CD4-positive, alpha-beta T cell treated with Interleukin-15 for 1 hour (primary cell): ENCODE measurements at regions not wholly inside any gene's neighbourhood (a gene's known extent, or its start where the extent isn't known, plus 50 kb on each side); places are given as distances from the start of the nearest gene placed in this dataset.

ENCODE experiments used
- DNase-seq: peaks from one replicate; pipeline ENCODE4 v3.0.0-alpha.2; 2020

DNA sequence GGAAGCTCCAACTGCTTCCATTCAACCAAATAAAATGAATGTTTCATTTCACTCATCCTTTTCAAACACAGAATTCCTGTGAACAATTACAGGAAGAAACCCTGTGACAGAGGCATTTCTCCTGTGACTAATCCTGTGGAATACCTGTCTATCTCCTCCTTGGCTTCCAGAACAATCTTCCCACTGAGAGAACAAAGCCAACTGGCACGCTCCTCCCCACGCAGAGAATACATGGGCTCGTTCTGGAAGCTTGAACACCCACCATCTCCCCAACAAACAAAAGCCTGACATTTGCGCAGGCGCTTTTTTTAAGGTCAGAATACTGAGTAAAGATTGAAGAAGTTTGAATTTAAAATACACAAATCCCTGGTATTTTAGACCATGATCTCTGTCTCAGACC is 104.7 kb upstream of the SLC66A3 start:
- DNase-seq: no peak

DNA sequence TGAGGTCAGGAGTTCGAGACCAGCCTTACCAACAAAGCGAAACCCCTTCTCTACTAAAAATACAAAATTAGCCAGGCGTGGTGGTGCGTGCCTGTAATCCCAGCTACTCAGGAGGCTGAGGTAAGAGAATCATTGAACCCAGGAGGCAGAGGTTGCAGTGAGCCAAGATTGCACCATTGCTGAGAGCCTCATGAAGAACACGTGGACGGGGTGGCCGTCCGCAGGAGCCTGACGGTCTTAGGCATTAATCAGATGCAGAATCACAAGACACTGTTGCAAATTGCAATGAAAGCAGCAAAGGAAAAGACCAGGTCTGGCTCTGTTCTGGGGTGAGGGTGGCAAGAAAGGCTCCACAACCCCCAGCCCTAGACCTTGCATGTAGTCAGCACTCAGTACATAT is 104.0 kb upstream of the SLC66A3 start:
- no peak for DNase-seq

DNA sequence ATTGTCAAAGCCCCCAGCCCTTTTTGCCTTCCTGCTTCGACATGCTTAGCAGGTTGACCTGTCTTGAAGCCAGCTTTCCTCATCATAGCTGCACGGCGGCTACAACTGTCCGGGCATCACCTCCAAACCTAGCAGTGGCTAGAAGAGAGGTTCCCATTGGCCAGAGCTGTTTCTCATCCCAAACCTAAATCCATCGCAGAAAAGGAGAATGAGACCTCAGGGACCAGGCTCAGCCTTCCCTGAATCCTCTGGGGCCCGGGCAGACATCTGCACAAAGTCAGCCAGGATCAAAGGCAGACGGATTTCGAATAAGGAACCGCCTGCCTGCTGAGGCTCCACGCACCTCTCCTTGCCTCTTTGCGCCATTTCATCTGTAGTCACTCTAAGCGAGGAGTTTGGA is 101.7 kb upstream of the SLC66A3 start:
- DNase-seq: no peak

DNA sequence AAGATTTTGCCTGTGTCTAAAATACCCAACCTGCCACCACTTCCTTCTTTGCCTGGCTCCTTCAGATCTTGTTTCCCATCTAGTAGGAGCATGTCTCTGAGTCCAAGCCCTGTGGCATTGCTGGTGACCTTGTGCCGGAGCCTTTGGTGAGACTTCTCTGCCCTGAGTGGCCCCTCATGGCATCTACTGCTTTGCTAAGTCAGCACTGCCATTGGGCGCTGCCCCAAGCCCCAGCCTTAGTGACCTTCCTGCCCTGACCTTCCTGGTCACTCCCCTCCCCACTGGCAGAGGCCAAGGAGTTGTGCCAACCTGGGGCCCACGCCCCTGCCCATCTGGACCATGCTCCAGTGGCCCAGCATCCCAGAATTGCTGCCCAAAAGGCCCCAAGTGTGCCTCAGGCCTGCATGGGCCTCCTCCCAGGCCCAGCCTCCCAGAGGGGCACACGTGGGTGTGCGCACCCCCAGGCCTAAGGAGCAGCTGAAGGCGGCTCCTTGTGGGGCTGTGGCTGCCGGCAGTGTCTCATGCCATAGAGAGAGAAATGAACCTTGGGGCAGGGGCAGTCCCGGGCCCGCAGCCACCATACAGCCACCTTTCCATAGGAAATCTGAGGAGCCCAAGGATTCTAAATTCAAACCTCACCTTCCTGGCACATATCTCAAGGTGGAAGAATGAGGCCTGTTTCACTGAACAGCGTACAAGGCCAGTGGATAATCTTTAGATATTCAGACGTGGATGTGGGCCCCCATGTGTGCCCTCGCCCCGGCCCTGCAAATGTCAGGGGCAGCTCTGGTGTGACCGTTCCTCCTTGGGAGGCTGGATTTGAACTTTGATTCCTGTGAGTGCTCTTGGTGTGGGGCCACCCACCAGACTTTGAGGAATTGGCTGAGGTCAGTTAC is 100.2 kb upstream of the SLC66A3 start:
- no peak for DNase-seq

DNA sequence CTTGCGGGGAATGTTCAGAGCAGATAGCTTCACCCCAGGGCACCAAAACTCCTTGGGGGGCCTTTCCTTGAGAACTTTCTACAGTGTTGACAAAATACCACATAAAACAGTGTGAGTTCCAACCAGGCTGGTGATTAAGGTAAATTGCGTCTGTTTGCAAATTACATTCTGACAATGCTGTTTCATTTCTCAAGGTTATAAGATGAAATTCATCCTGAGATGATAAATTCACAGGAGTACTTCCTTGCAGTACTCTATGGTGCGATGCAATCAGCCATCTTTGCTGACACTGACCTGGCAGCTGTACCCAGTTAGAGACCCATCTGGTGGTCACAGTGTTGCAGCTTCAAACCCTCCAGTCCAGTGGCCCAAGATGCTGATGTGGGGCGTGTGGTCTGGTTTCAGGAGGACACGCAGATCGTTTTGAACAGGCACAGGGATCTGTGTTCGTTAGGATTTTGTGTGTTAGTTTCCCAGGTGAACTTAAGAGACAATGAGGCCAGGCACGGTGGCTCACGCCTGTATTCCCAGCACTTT is 99.5 kb upstream of the SLC66A3 start:
- no peak for DNase-seq

DNA sequence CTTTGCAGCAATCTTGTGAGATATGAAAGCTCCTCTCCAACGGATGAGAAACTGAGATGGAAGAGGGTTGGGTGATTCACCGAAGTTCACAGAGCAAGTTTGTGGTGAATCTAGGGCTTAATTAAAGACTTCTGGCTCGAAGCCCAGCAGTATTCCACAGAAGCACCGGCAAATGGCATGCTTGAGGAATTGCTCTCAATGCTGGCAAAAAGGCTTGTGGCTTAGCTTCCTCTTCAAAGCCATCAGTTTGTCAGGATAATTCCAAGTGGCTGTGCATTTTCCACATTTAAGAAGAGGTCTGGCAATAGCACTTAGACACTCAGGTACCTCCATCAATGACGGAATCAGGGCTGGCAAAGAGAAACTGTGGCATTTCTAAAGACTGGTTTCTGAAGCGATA is 98.7 kb upstream of the SLC66A3 start:
- no peak for DNase-seq

DNA sequence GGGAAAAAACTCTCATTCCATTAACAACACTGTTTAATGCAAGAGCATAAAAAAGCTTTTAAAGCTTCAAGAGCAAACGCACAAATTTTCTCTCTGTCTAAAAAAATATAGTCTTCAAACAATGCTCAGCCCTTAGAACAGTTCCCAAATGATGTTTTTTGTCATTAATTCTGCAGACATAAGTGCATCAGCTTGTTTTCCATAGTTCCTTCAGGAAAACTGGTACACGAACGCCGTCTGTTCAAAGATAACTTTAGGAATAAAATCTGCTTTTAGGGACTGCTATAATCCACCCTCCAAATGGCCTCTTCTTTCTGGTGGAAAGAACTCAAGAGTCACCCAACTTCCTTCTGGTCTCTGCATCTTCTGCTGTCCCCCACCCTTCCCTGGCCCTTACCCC is 98.2 kb upstream of the SLC66A3 start:
- DNase-seq: no peak

DNA sequence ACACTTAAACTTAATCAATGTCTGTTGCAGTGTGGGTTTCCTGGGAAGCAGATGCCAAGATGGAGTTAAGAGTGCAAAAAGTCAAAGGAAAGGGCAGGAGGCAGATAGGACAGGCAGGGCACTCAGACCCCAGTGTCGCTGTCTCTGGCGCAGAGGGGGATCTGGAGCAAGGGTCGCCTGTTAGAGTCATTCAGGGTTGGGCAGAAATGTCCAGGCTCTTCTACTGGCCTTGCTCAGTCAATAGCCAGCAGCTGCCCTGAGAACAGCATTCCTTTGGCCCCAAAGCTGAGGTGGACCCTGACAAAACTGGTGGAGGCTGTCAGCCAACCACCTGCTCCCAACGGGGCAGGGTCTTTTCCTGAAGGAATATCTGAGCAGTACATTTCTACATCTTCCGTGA is 97.1 kb upstream of the SLC66A3 start:
- DNase-seq: no peak

DNA sequence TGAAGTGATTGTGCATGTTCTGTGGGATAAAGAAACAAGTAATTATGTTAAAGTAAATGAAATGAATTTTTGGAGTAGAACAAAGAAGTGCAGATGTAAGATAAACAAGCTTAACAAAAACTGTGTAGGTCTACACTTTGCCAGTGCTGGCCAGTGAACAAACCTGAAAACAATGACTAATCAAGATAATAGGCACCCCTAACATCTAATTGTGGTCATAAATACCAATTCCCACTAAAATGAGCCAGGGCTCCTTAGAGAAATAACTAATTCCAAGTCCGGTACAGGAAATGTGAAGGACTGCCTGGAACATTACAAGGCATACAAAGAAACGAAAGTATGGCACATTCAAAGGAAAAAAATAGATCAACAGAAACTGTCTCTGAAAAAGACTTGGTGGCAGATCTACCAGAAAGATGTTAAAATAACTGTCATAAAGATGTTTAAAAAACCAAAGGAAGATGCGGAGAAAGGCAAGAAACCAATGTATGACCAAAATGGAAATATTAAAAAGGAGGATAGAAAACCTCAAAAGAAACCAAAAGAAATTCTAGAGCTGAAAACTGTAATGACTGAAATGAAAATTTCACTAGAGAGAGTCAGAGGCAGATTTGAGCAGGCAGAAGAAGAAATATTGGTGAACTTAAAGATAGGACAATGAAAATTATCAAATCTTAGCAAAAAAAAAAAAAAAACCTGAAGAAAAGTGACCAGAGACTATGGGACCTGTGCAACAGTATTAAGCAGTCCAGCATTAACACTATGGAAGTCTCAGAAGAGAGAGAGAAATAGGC is 94.7 kb upstream of the SLC66A3 start:
- no peak for DNase-seq

DNA sequence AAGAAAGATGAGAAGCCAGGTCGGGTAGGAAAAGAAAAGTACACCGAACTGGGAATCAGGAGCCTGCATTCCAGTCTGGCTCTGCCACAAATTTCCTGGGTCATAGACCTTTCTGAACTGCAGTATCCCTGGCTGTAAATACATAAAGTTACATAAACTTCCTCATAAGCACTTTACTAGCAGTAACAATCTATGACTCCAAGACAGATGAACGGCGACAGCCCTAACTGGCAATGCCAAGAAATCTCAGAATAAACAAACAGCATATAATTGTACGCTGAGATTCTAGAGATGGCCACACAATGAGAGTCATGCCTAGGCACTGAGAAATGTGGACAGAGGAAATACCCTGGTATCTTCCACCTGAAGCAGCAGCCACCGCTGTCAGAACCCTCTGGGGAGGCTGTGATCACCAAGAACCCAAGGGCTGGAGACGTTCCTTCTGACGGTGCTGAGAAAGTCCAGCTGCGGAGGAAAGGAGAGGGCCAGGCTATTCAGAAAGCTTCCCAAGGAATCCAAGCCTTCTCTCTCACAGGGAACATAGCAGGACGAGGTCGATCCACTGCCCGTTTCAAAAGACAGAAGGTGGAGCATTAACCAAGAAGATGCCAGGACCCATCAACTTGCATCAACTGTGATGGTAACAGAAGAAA is 89.3 kb upstream of the SLC66A3 start:
- no peak for DNase-seq

DNA sequence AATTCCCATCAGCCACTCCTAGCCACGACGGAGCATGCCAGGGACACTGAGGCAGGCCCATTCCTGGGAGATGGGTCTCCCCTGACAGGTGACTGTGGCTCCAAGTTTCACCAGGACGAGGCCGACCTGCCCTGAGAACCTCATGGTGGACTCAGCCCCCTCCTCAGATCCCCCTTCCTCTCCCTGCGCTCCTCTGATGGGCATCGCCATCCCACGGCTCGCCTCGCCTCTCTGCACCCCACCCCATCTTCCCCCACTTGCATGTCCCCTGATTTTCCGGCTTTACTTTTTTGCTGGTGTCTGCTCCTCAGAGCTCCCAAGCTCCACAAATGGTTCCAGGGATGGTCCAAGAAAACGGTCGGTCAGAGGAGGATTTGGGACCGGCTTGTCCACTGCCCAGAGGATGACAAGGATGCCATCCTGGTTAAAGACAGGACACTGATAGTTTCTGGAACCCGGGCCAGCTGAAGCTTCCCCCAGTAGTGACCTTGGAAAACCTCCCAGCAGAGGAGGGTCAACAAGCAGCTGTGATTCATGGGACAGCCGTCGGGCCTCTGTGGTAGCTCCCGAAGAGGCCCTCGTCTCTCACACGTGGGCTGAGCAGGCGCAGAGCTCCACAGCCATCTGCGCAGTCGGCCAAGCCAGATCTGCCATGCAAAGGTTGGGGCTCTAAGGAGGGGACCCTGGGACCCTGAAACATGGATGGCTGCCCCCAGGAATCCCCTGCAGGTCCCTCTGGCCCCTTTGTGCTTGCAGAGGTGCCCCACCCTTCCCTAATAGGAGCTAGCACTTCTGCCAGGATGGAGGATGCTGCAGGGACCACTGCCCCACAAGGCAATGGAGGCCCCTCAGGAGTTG is 87.8 kb upstream of the SLC66A3 start:
- no peak for DNase-seq

DNA sequence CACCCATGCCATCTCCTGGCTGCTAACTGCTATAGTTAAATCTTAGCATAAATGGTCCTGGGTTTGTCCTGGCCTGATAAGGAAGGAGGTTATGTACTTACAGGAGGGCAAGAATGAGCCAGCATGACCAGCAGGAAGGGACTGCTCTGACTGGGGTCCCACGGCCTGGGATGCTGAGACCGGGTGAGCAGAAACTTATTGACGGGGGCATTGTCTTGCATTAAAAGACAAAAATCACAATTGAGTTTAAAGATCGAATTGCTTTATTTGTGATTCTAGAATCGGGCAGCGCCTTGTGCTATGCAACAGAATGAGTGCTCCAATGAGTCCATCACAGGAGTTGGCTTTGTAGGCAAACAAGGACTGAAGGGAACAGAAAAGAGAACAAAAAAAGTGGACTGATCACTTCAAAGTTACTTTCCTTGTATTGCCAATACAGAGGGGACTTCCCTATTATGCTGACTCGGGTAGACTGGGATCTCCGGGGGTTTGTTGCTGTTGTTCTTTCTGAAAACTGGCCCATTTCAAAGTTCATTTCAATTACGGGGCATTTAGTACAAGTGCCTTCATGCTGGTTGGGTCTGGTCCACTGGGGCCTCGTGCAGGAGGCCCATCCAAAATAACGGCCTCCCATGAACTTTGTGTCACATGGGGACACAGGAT is 87.1 kb upstream of the SLC66A3 start:
- DNase-seq: no peak

DNA sequence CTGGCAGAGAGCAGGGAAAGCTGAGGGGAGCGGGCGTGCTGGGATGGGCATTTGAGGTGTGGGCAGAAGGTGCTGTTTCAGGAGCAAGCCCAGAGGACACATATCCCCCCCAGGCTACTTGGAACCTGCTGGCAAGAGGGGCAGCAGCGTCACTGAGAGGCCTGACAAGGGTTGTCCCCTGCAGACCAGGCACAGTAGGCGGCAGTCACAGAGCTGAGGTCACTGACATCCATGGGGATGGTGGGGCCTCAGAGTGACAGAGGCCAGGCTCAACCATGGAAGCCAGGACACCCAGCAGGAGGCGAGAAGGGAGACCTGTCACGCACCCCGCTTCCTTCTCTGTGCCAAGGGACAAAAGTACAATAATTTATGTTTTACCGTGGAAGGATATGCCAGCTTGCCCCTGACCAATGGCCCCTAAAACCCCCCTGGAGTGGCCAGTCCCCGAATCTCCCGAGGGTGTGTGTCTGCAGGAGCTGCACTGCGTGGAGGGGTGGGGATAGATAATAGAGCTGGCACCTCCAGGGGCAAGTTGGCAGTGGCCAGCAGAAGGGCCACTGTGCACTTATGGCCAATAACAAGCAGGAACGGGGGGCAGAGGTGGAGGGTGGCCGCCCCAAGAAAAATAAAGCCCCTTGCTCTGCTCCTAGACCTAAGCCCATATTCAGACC is 86.3 kb upstream of the SLC66A3 start:
- DNase-seq: no peak

DNA sequence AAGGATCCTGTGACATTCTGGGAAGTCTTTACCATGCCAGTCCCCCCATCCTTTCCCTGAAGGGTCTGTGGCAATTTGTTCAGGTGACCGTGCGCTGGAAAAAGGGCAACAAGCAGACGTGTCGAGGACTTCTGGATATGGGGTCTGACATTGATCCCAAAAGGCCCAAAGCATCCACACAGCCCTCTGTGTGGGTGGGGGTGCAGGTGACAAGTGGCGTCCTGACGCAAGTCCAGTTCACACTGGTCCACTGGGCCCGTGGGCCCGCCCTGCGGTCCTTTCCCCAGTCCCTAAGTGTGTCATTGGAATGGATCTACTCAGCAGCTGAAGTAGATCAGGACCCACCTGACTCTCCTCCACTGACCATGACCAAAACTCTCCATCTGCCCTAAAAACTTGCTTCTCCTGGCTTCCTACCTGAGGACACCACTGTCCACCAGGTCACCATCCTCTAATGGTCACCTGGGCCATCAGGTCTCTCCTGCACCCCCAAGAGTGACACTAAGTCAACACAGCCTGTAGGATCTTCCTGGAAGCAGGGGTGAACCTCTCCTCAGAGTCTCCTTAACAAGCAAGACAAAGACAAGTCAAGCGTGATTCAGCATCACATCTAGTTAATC is 85.6 kb upstream of the SLC66A3 start:
- DNase-seq: no peak

DNA sequence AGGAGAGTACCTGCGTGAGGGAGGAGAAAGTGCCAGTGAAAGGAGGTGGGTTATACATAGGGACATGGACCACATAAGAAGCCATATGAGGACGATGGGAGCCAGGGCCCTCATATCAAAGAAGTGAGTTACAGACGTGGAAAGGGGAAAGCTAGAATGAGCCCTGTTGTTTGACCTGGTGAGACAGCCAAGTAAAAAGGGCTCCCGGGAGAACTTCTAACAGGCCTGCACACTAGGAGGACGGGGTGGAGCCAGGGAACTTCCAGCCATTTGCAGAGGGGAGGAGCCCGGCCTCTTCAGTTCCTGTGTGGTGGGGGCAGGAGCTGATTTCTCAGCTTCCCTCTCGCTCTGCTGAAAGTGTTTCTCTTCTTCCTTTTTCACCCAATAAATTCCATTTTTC is 84.1 kb upstream of the SLC66A3 start:
- DNase-seq: no peak

DNA sequence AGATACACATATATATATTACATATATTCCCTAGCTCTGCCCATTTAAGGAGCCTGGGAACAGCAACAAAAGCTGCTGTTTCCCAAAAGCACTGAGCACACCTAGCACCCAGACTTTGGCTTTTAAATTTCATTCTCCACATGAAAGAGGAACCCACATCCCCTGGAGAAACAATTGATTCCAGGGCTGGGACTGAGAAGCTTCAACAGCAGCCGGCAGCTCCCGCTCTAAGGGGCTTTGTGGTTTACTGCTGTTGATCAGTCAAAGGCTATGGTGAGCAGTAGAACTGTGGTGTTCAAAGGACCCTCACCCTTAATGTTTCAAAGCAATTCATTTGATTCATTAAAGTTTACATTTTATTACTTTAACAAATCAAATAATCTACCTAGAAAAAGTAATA is 83.3 kb upstream of the SLC66A3 start:
- DNase-seq: no peak

DNA sequence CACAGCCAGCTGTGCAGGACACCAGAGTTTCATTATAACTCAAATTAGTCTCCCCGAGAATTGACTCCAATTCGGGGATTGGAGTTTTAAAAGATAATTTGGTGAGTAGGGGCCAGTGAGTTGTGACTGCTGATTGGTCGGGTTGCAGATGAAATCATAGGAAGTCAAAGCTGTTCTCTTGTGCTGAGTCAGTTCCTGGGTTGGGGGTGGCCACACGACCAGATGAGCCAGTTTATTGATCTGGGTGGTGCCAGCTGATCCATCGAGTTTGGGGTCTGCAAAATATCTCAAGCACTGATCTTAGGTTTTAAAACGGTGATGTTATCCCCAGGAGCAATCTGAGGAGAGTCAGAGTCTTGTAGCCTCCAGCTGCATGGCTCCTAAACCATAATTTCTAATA is 82.7 kb upstream of the SLC66A3 start:
- DNase-seq: no peak

DNA sequence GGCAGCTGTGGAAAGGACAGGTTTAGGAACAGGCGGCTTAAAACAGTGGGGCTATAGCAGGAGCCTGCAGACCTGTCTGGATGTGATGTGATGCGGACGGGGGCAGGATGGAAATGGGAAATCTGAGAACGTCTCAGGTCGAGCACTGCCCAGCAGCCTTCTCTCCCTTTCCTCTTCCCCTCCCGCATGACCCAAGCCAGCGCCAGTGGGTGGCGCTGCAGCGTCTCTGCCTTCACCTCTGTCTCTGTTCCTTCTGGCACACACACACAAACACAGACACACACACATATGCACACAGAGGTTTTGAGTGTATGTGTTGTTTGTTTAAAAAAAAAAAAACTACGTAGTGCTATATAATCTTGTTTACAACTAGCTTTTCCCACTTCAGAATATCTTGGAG is 82.0 kb upstream of the SLC66A3 start:
- DNase-seq: no peak

DNA sequence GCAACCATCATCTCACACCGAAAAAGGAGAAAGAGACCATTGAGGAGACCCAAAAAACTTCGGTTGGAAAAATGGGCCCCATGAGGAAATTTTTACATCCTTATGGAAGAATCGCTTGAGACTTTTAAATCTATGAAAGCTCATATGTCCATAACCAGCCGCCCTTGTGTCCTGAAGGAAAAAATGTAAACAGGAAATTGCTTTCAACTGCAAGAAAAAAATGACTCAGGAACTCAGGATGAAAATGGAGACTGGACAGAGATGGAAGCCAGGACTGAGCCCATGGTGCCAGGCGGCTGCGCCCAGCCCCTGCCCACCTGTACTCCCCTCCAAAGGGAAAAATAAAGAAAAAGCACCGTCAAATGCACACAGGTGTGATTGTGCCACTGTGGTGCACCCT is 81.5 kb upstream of the SLC66A3 start:
- no peak for DNase-seq

DNA sequence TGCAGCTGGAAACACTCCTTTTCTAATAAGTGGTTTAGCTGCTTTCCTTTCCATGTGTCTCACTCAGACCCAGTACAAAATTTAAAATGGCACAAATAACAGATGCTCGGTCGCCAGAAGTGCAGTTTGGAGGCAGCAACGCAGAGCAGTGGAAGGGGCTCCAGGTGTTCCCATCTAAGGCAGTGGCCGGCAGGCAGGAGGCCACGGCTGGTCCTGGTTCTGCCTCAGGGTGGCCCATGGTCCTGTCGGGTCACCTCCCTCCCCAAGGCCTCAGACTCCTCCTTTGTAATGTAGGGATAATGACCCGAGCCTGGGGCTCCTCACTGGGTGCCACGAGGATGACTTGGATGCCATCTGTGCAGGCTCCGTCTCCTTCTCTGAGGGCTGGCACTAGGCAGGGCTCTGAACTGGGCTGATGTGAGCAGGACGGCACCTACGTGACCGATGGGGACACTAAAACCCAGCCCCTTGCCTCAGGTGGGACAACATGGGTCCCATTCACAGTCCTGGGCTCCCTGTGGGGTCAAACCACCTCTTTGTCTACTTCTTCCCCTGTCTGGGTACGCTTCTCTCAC is 80.9 kb upstream of the SLC66A3 start:
- DNase-seq: no peak

DNA sequence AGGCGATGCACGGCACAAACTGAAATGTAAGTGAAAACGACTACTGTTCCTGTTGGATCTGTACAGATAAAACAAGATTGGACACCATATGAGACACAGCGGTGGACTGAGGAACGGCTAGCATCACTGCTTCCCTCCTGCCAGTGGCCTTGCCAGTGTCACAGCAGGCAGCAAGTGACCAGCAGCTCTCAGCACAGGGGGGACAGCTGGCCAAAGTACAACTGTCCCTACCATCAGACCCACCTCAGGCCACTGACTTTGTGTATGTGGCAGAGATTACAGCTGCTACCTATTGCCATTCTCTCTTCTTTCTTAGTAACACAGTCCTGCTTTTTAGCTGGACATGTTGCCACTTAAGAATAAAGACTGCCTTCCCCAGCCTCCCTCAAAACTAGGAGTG is 80.0 kb upstream of the SLC66A3 start:
- DNase-seq: no peak
